H1 (cell line): ENCODE measurements at regions not wholly inside any gene's neighbourhood (a gene's known extent, or its start where the extent isn't known, plus 50 kb on each side); places are given as distances from the start of the nearest gene placed in this dataset.

Source experiments
- CTCF ChIA-PET: fragments of 300-600 bp; sonication (Branson Sonifier 250); formaldehyde crosslinking; loops from one replicate; lab custom pipeline; 2021; ENCODE audit not compliant: partially characterized antibody; lab: Charles Lee
- POLR2A ChIA-PET: fragments of 300-600 bp; sonication (Branson Sonifier 250); formaldehyde crosslinking; loops from one replicate; lab custom pipeline; 2021; ENCODE audit warnings: inconsistent platforms; ENCODE audit not compliant: partially characterized antibody; lab: Charles Lee
- DNase-seq, 2 experiments: peaks; one replicate each; pipeline versions ENCODE4 v3.0.0 to v3.0.0-alpha.2; 2010 to 2022; ENCODE audit warnings: low spot score in 2 of 2, low read depth in 1 of 2, mixed read lengths in 1 of 2
- FAIRE-seq: peaks from 2 replicates; lab custom pipeline; 2011; peaks lifted over from hg19 to GRCh38; lab: Jason Lieb, UNC
- H2AFZ ChIP-seq: 2 replicates; pipeline ENCODE4 v1.8.1; 2012; ENCODE audit warnings: low read length, inconsistent platforms
- H2AK5ac ChIP-seq: 2 replicates; pipeline ENCODE4 v1.6.1; 2013; ENCODE audit warnings: low read depth, low read length
- H2BK120ac ChIP-seq: replicated peaks from 2 replicates; pipeline ENCODE3; 2013; ENCODE audit warnings: low read depth, low read length, inconsistent platforms
- H2BK12ac ChIP-seq: 2 replicates; pipeline ENCODE4 v1.6.1; 2013; ENCODE audit warnings: low read depth, low read length
- H2BK15ac ChIP-seq: 2 replicates; pipeline ENCODE4 v1.6.1; 2013; ENCODE audit warnings: low read length
- H2BK20ac ChIP-seq: 2 replicates; pipeline ENCODE4 v1.6.1; 2013; ENCODE audit warnings: low read length
- H2BK5ac ChIP-seq: 2 replicates; pipeline ENCODE4 v1.6.1; 2013; ENCODE audit warnings: low read depth, low read length
- H3K14ac ChIP-seq: 2 replicates; pipeline ENCODE4 v1.6.1; 2013; ENCODE audit warnings: inconsistent platforms; ENCODE audit not compliant: insufficient read length
- H3K18ac ChIP-seq: 2 replicates; pipeline ENCODE4 v1.6.1; 2013; ENCODE audit warnings: low read length; ENCODE audit errors: extremely low read depth
- H3K23ac ChIP-seq: 2 replicates; pipeline ENCODE4 v1.6.1; 2013; ENCODE audit warnings: inconsistent platforms; ENCODE audit not compliant: insufficient read length
- H3K23me2 ChIP-seq: 2 replicates; pipeline ENCODE4 v1.6.1; 2013; ENCODE audit warnings: low read depth, low read length
- H3K27ac ChIP-seq: 2 replicates; pipeline ENCODE4 v1.6.1; 2011; ENCODE audit warnings: low read depth, low read length, inconsistent platforms
- H3K27me3 ChIP-seq, 4 experiments: replicated peaks in 1 of 4; 1 replicate in 1 of 4; 2 replicates in 3 of 4; pipeline versions ENCODE4 v1.6.1 to v1.8.1; 2011 to 2013; ENCODE audit warnings: low read length in 3 of 4, mild to moderate bottlenecking in 3 of 4, inconsistent platforms in 2 of 4, mixed read lengths in 2 of 4, moderate library complexity in 1 of 4; ENCODE audit not compliant: control insufficient read depth in 3 of 4, insufficient read depth in 3 of 4; ENCODE audit errors: extremely low read depth in 1 of 4
- H3K36me3 ChIP-seq, 4 experiments: 2 replicates each; pipeline versions ENCODE4 v1.6.1 to v1.8.1; 2011 to 2013; ENCODE audit warnings: mild to moderate bottlenecking in 4 of 4, low read length in 3 of 4, moderate library complexity in 2 of 4, control low read depth in 1 of 4, inconsistent platforms in 1 of 4; ENCODE audit not compliant: insufficient read depth in 4 of 4, control insufficient read depth in 2 of 4
- H3K4ac ChIP-seq: replicated peaks from 2 replicates; pipeline ENCODE3; 2013; ENCODE audit warnings: low read length, low read depth, mixed read lengths, inconsistent platforms; ENCODE audit not compliant: insufficient read length
- H3K4me1 ChIP-seq, 4 experiments: replicated peaks in 1 of 4; 1 replicate in 1 of 4; 2 replicates in 3 of 4; pipeline versions ENCODE4 v1.6.1 to v1.8.1; 2011 to 2013; ENCODE audit warnings: low read length in 3 of 4, inconsistent platforms in 2 of 4, mixed read lengths in 1 of 4; ENCODE audit not compliant: insufficient read depth in 4 of 4, control insufficient read depth in 3 of 4
- H3K4me2 ChIP-seq, 2 experiments: 2 replicates each; pipeline versions ENCODE4 v1.6.1 to v1.8.1; 2011 to 2013; ENCODE audit warnings: low read depth in 2 of 2, low read length in 2 of 2, control low read depth in 1 of 2, inconsistent platforms in 1 of 2, mild to moderate bottlenecking in 1 of 2; ENCODE audit not compliant: insufficient read depth in 1 of 2
- H3K4me3 ChIP-seq, 4 experiments: fragments of 200-600, 300-600 bp in 1 of 4; sonication (generic), shearing (Covaris generic), sonication (Bioruptor Twin) in 1 of 4; 2 replicates each; pipeline versions ENCODE4 v1.5.1 to v1.8.1; 2011 to 2016; ENCODE audit warnings: low read length in 4 of 4, low read depth in 3 of 4, control low read depth in 2 of 4, inconsistent platforms in 2 of 4, mild to moderate bottlenecking in 2 of 4, mixed read lengths in 1 of 4, moderate library complexity in 1 of 4; ENCODE audit not compliant: insufficient read depth in 2 of 4; ENCODE audit errors: extremely low read depth in 1 of 4
- H3K56ac ChIP-seq: replicated peaks from 2 replicates; pipeline ENCODE3; 2013; ENCODE audit warnings: low read depth, mild to moderate bottlenecking, mixed read lengths, low read length, inconsistent platforms; ENCODE audit not compliant: insufficient read length
- H3K79me1 ChIP-seq: 2 replicates; pipeline ENCODE4 v1.6.1; 2013; ENCODE audit warnings: low read depth, low read length, control low read depth
- H3K79me2 ChIP-seq, 2 experiments: 2 replicates each; pipeline versions ENCODE4 v1.6.1 to v1.8.1; 2012 to 2013; ENCODE audit warnings: low read length in 2 of 2, mild to moderate bottlenecking in 2 of 2, inconsistent platforms in 1 of 2; ENCODE audit not compliant: insufficient read depth in 2 of 2, control insufficient read depth in 1 of 2
- H3K9ac ChIP-seq, 4 experiments: replicated peaks in 1 of 4; 1 replicate in 1 of 4; 2 replicates in 3 of 4; pipeline versions ENCODE4 v1.6.1 to v1.8.1; 2011 to 2013; ENCODE audit warnings: low read depth in 3 of 4, low read length in 3 of 4, control low read depth in 2 of 4, mild to moderate bottlenecking in 2 of 4, moderate library complexity in 2 of 4, inconsistent platforms in 1 of 4; ENCODE audit errors: extremely low read depth in 1 of 4
- H3K9me3 ChIP-seq, 2 experiments: 2 replicates each; pipeline versions ENCODE4 v1.6.1 to v1.8.1; 2012 to 2013; ENCODE audit warnings: mild to moderate bottlenecking in 2 of 2, moderate library complexity in 2 of 2, control low read depth in 1 of 2, inconsistent platforms in 1 of 2, low read depth in 1 of 2, low read length in 1 of 2, mixed read lengths in 1 of 2; ENCODE audit not compliant: insufficient read depth in 2 of 2
- H4K20me1 ChIP-seq, 2 experiments: replicated peaks in 1 of 2; 2 replicates each; pipeline versions ENCODE3 to v1.8.1; 2011 to 2013; ENCODE audit warnings: inconsistent platforms in 2 of 2, low read length in 2 of 2, mild to moderate bottlenecking in 1 of 2; ENCODE audit not compliant: insufficient read depth in 2 of 2, control insufficient read depth in 1 of 2
- H4K5ac ChIP-seq: 2 replicates; pipeline ENCODE4 v1.6.1; 2013; ENCODE audit warnings: low read length, low read depth, mixed read lengths, inconsistent platforms; ENCODE audit not compliant: insufficient read length
- H4K8ac ChIP-seq: 2 replicates; pipeline ENCODE4 v1.8.0; 2013; ENCODE audit warnings: mild to moderate bottlenecking, moderate library complexity, low read length, inconsistent platforms; ENCODE audit not compliant: insufficient read depth; ENCODE audit errors: extremely low read depth
- H4K91ac ChIP-seq: replicated peaks from 2 replicates; pipeline ENCODE3; 2013; ENCODE audit warnings: low read length, mixed read lengths, inconsistent platforms; ENCODE audit not compliant: insufficient read length
- CTBP2 ChIP-seq: IDR thresholded peaks from 2 replicates; pipeline ENCODE4 v1.7.0; 2011; ENCODE audit warnings: borderline replicate concordance, mild to moderate bottlenecking, moderate library complexity, mixed read lengths, low read length; ENCODE audit not compliant: insufficient read depth, insufficient read length
- SIRT6 ChIP-seq: IDR thresholded peaks from one replicate; pipeline ENCODE4 v1.7.1; 2012; ENCODE audit warnings: low read length, inconsistent platforms
- TAF1 ChIP-seq: IDR thresholded peaks from 2 replicates; pipeline ENCODE4 v1.6.1; 2011; ENCODE audit warnings: mild to moderate bottlenecking, low read depth, low read length
- ZNF274 ChIP-seq: IDR thresholded peaks from 2 replicates; pipeline ENCODE4 v1.7.0; 2012; ENCODE audit warnings: low read length, borderline replicate concordance; ENCODE audit errors: extremely low read depth
- WGBS, 2 experiments: shearing (Covaris generic) in 1 of 2; methylation state at CpG; one replicate each; pipeline versions ENCODE4 v1.1.6 to v1.1.7; 2013 to 2015; ENCODE audit warnings: low lambda C conversion rate in 2 of 2, mixed read lengths in 2 of 2, inconsistent platforms in 1 of 2, low coverage in 1 of 2, missing lambda C conversion rate in 1 of 2; ENCODE audit not compliant: insufficient replicate concordance in 2 of 2, insufficient coverage in 1 of 2, insufficient read length in 1 of 2; ENCODE audit errors: extremely low coverage in 1 of 2, missing lambda C conversion rate in 1 of 2; 5-methylcytosine and 5-hydroxymethylcytosine counted together
- TF ChIP-seq, protein P1 (sequence below): IDR thresholded peaks from 2 replicates; pipeline ENCODE4 v1.6.1; 2012; ENCODE audit warnings: low read length, inconsistent platforms

DNA sequence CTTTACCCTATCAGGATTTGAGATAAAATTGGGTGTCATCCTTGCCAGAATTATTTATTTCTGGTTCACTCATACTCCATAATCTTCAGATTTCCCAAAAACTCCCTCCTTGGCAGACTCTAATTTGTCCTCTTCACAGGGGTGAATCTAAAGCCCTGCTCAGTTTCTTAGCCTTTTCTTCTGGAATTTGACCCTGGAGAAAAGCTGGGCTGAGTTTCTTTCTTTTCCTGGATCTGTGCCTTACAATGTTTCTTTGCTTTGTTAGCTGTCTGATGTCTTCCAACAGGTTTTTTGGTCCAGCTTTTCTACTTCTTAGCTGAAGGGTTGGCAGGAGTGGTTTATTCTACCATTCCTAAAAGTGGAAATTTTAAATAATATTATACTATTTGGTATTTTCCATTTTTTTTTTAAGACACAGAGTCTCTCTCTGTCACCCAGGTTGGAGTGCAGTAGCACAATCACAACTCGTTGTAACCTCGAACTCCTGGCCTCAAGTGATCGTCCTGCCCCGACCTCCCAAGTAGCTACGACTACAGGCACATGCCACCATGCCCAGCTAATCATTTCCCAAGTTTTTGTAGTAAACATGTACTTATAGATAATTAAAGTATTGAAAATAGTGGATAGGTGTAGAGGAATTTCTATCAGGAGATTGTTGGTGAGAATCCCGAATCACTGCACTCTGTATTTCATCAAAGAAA, 138.4 kb upstream of the TWIST2 start:
- Histone ChIP-seq H3K27ac (no peak overlapping the region), H3K9ac (no peak overlapping the region), H3K56ac (no peak overlapping the region), H3K36me3 (no peaks in the 10 kb centered on the region), H2BK20ac (no peak overlapping the region), H2BK15ac (no peak overlapping the region), H2AK5ac (no peak overlapping the region), H4K20me1 (peaks cover 0 to 9% of the 10 kb centered on the region in 2 experiments), H2BK5ac (no peak overlapping the region), H3K4me3 (no peak overlapping the region), H3K27me3 (no peaks in the 10 kb centered on the region; a peak in 1 of 7 replicates), H3K4ac (no peak overlapping the region), H3K4me2 (no peak overlapping the region), H3K23ac (no peak overlapping the region), H3K14ac (no peak overlapping the region), H4K5ac (no peak overlapping the region), H3K79me1 (peaks cover 2% of the 10 kb centered on the region; the same call in 1 of the 2 replicates), H2AFZ (no peak overlapping the region), H3K4me1 (no peaks in the 10 kb centered on the region; a peak in 1 of 7 replicates), H2BK12ac (no peak overlapping the region), H3K9me3 (no peaks in the 10 kb centered on the region), H4K91ac (no peak overlapping the region), H3K23me2 (peaks cover 10% of the 10 kb centered on the region; the same call in 1 of the 2 replicates), H3K18ac (no peak overlapping the region), H2BK120ac (no peak overlapping the region), H3K79me2 (no peaks in the 10 kb centered on the region), H4K8ac (no peak overlapping the region)
- CTCF ChIA-PET: no interaction called here
- FAIRE-seq: no peak
- DNase-seq: no peak
- WGBS, 2 experiments: 98% methylated on average over 6 of the region's 6 CpGs; no CpG with 5 or more reads in 1 of the 2 experiments
- TF ChIP-seq, protein P1, sequence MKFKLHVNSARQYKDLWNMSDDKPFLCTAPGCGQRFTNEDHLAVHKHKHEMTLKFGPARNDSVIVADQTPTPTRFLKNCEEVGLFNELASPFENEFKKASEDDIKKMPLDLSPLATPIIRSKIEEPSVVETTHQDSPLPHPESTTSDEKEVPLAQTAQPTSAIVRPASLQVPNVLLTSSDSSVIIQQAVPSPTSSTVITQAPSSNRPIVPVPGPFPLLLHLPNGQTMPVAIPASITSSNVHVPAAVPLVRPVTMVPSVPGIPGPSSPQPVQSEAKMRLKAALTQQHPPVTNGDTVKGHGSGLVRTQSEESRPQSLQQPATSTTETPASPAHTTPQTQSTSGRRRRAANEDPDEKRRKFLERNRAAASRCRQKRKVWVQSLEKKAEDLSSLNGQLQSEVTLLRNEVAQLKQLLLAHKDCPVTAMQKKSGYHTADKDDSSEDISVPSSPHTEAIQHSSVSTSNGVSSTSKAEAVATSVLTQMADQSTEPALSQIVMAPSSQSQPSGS: no peak
- TF ChIP-seq SIRT6 (no peak), CTBP2 (no peak), TAF1 (no peak), ZNF274 (no peak)
- POLR2A ChIA-PET: no interaction called here
